ENCODE measurements at regions not wholly inside any gene's neighbourhood (a gene's known extent, or its start where the extent isn't known, plus 50 kb on each side); places are given as distances from the start of the nearest gene placed in this dataset.

- whole genome bisulfite sequencing: 87% methylated on average over 4 of the region's 4 CpGs
- no peak for TF ChIP-seq FOXA2 (IDR thresholded peaks at IDR 0.05)
- no peak for TF ChIP-seq SP1 (IDR thresholded peaks at IDR 0.05)
- TF ChIP-seq HNF4G (IDR thresholded peaks at IDR 0.05): no peak
- TF ChIP-seq, protein P1, sequence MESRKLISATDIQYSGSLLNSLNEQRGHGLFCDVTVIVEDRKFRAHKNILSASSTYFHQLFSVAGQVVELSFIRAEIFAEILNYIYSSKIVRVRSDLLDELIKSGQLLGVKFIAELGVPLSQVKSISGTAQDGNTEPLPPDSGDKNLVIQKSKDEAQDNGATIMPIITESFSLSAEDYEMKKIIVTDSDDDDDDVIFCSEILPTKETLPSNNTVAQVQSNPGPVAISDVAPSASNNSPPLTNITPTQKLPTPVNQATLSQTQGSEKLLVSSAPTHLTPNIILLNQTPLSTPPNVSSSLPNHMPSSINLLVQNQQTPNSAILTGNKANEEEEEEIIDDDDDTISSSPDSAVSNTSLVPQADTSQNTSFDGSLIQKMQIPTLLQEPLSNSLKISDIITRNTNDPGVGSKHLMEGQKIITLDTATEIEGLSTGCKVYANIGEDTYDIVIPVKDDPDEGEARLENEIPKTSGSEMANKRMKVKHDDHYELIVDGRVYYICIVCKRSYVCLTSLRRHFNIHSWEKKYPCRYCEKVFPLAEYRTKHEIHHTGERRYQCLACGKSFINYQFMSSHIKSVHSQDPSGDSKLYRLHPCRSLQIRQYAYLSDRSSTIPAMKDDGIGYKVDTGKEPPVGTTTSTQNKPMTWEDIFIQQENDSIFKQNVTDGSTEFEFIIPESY (IDR thresholded peaks at IDR 0.05): no peak
- no peak for TF ChIP-seq EGR1 (IDR thresholded peaks at IDR 0.05; ENCODE audit: low read depth in 2 of 2)
- no peak for TF ChIP-seq HNF4A (conservative IDR thresholded peaks at IDR 0.05)
- TF ChIP-seq RAD21 (IDR thresholded peaks at IDR 0.05): no peak
- no peak for TF ChIP-seq RXRA (IDR thresholded peaks at IDR 0.05)
- TF ChIP-seq, protein P2, sequence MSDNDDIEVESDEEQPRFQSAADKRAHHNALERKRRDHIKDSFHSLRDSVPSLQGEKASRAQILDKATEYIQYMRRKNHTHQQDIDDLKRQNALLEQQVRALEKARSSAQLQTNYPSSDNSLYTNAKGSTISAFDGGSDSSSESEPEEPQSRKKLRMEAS (IDR thresholded peaks at IDR 0.05): no peak
- no peak for TF ChIP-seq GABPA (IDR thresholded peaks at IDR 0.05 in 1 of 2, conservative IDR thresholded peaks at IDR 0.05 in 1 of 2)
- no peak for TF ChIP-seq ATF3 (IDR thresholded peaks at IDR 0.05)
- TF ChIP-seq YY1 (IDR thresholded peaks at IDR 0.05): no peak
- no peak for TF ChIP-seq TAF1 (conservative IDR thresholded peaks at IDR 0.05)
These were observed 53.9 kb upstream of the HEPHL1 start for GRCh38 chr11:93967258-93967657.

DNA sequence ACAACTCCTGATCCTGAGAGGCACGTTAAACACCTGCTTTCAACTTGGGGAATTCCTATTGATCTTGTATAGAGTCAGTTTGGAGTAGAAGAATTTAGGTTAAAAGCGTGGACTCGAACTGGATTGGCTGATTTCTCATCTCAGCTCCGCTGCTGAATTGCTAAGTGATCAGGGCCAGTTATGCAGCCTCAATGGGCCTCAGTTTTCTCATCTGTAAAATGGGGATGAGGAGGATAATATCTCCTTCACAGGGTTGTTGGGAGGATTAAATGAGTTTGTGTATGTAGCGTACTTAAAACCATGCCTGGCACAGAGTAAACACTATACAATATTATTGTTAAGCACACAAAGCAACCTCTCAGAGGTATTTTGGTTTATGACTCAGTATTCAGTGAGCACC is 53.2 kb upstream of the HEPHL1 start:
- DNase-seq (ENCODE audit: low spot score): no peak
- Histone ChIP-seq H3K27ac (ENCODE audit: low read depth in 1 of 2, low read length in 2 of 2) (no peak overlapping the region), H3K27me3 (ENCODE audit: control insufficient read depth in 4 of 4, insufficient read depth in 4 of 4, low read length in 3 of 4) (no peaks in the 10 kb centered on the region), H3K9ac (ENCODE audit: low read depth in 1 of 2, low read length in 2 of 2) (no peak overlapping the region), H3K9me3 (ENCODE audit: control insufficient read depth in 4 of 4, low read length in 3 of 4) (no peaks in the 10 kb centered on the region), H3K36me3 (ENCODE audit: control insufficient read depth in 4 of 4, insufficient read depth in 3 of 4, low read depth in 1 of 4, low read length in 3 of 4) (no peaks in the 10 kb centered on the region), H3K4me3 (ENCODE audit: low read depth in 1 of 3, low read length in 3 of 3) (no peak overlapping the region), H3K4me1 (ENCODE audit: control insufficient read depth in 4 of 4, insufficient read depth in 4 of 4, low read length in 3 of 4) (no peaks in the 10 kb centered on the region)
- TF ChIP-seq, protein P1 (IDR thresholded peaks at IDR 0.05): no peak
- WGBS: 82% methylated on average over 5 of the region's 5 CpGs

More at GRCh38 chr11:93967258-93967657, 53.9 kb upstream of the HEPHL1 start:
- Histone ChIP-seq H3K27ac (ENCODE audit: low read depth in 1 of 2, low read length in 2 of 2) (no peak overlapping the region), H3K4me1 (ENCODE audit: control insufficient read depth in 4 of 4, insufficient read depth in 4 of 4, low read length in 3 of 4) (no peaks in the 10 kb centered on the region), H3K9me3 (ENCODE audit: control insufficient read depth in 4 of 4, low read length in 3 of 4) (no peaks in the 10 kb centered on the region), H3K9ac (ENCODE audit: low read depth in 1 of 2, low read length in 2 of 2) (no peak overlapping the region), H3K36me3 (ENCODE audit: control insufficient read depth in 4 of 4, insufficient read depth in 3 of 4, low read depth in 1 of 4, low read length in 3 of 4) (no peaks in the 10 kb centered on the region), H3K4me3 (ENCODE audit: low read depth in 1 of 3, low read length in 3 of 3) (no peak overlapping the region), H3K27me3 (ENCODE audit: control insufficient read depth in 4 of 4, insufficient read depth in 4 of 4, low read length in 3 of 4) (no peaks in the 10 kb centered on the region)
- DNase-seq (ENCODE audit: low spot score): no peak
